Endodermal cell (in vitro differentiated cells): ENCODE measurements at regions not wholly inside any gene's neighbourhood (a gene's known extent, or its start where the extent isn't known, plus 50 kb on each side); places are given as distances from the start of the nearest gene placed in this dataset.

Source experiments
- DNase-seq: peaks from one replicate; pipeline ENCODE4 v3.0.0-alpha.2; 2017
- H3K27ac ChIP-seq: 2 replicates; pipeline ENCODE4 v1.5.1; 2013; ENCODE audit warnings: mild to moderate bottlenecking, low read depth, low read length, moderate library complexity
- H3K27me3 ChIP-seq: 2 replicates; pipeline ENCODE4 v1.6.1; 2013; ENCODE audit warnings: mild to moderate bottlenecking, low read length, moderate library complexity; ENCODE audit not compliant: insufficient read depth, control insufficient read depth, poor library complexity, severe bottlenecking
- H3K36me3 ChIP-seq: 2 replicates; pipeline ENCODE4 v1.7.0; 2013; ENCODE audit warnings: mild to moderate bottlenecking, low read length, moderate library complexity; ENCODE audit not compliant: control insufficient read depth, insufficient read depth
- H3K4me1 ChIP-seq: one replicate; pipeline ENCODE4 v1.7.0; 2013; ENCODE audit warnings: low read length; ENCODE audit not compliant: control insufficient read depth, insufficient read depth
- H3K4me3 ChIP-seq: 2 replicates; pipeline ENCODE4 v1.5.1; 2013; ENCODE audit warnings: mild to moderate bottlenecking, low read length, moderate library complexity
- H3K9ac ChIP-seq: 2 replicates; pipeline ENCODE4 v1.6.1; 2013; ENCODE audit warnings: mild to moderate bottlenecking, low read length, moderate library complexity; ENCODE audit not compliant: poor library complexity, severe bottlenecking; ENCODE audit errors: extremely low read depth
- H3K9me3 ChIP-seq: 2 replicates; pipeline ENCODE4 v1.6.1; 2013; ENCODE audit warnings: mild to moderate bottlenecking, low read length, moderate library complexity; ENCODE audit not compliant: control insufficient read depth
- H3K27ac Mint-ChIP-seq: 2 replicates; pipeline ENCODE4 v1.8.0; 2020; ENCODE audit warnings: mixed read lengths
- H3K27me3 Mint-ChIP-seq: 2 replicates; pipeline ENCODE4 v1.8.0; 2021; ENCODE audit warnings: mild to moderate bottlenecking, mixed read lengths; ENCODE audit not compliant: insufficient read depth
- H3K36me3 Mint-ChIP-seq: 2 replicates; pipeline ENCODE4 v1.8.0; 2020; ENCODE audit warnings: low read depth, mixed read lengths
- H3K4me1 Mint-ChIP-seq: 2 replicates; pipeline ENCODE4 v1.8.0; 2020; ENCODE audit warnings: mixed read lengths
- H3K4me3 Mint-ChIP-seq: 2 replicates; pipeline ENCODE4 v1.8.0; 2020; ENCODE audit warnings: mild to moderate bottlenecking, moderate library complexity, mixed read lengths
- H3K9me3 Mint-ChIP-seq: 2 replicates; pipeline ENCODE4 v1.8.0; 2020; ENCODE audit warnings: mild to moderate bottlenecking, mixed read lengths
- WGBS, 2 experiments: methylation state at CpG; one replicate each; pipeline versions ENCODE4 v1.1.5 to v1.1.7; 2013; ENCODE audit warnings: missing lambda C conversion rate in 2 of 2, mixed read lengths in 1 of 2; ENCODE audit not compliant: insufficient coverage in 1 of 2, insufficient read length in 1 of 2; 5-methylcytosine and 5-hydroxymethylcytosine counted together
- TF ChIP-seq, protein P1 (sequence below): fragments of 200-600 bp; sonication (generic); conservative IDR thresholded peaks from 2 replicates; pipeline ENCODE4 v1.5.0; 2021; ENCODE audit warnings: antibody characterized with exemption, mild to moderate bottlenecking

DNA sequence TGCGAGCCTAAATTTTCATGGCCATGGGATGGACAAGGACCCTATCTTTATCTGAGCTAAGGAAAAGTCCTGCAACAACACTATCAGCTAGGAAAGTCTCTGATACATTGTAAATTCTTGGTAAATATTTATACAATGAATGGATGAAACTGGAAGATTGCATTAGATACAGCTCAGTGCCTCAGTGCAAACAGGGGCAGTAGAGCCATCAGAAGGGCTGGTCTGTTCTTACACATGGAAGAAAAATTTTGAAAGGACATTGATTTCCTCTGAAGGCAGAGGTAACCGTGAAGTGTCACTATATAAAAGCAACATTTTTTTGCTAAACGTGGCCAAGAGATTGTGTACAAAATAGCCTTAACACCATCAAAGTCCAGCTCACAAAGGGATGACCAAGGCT is 153.2 kb upstream of the GADL1 start:
- H3K27me3 Mint-ChIP-seq, result peaks cover 4% of the 10 kb centered on the region
- no peak overlapping the region for H3K27ac ChIP-seq
- H3K36me3 ChIP-seq, result no peaks in the 10 kb centered on the region
- H3K4me1 Mint-ChIP-seq, result no peaks in the 10 kb centered on the region
- no peak for DNase-seq
- no peaks in the 10 kb centered on the region for H3K27me3 ChIP-seq
- TF ChIP-seq, protein P1, sequence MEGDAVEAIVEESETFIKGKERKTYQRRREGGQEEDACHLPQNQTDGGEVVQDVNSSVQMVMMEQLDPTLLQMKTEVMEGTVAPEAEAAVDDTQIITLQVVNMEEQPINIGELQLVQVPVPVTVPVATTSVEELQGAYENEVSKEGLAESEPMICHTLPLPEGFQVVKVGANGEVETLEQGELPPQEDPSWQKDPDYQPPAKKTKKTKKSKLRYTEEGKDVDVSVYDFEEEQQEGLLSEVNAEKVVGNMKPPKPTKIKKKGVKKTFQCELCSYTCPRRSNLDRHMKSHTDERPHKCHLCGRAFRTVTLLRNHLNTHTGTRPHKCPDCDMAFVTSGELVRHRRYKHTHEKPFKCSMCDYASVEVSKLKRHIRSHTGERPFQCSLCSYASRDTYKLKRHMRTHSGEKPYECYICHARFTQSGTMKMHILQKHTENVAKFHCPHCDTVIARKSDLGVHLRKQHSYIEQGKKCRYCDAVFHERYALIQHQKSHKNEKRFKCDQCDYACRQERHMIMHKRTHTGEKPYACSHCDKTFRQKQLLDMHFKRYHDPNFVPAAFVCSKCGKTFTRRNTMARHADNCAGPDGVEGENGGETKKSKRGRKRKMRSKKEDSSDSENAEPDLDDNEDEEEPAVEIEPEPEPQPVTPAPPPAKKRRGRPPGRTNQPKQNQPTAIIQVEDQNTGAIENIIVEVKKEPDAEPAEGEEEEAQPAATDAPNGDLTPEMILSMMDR, result no peak
- no peaks in the 10 kb centered on the region for H3K36me3 Mint-ChIP-seq
- 94 to 100% methylated on average over 1 to 3 of the region's 3 CpGs for WGBS, 2 experiments
- no peaks in the 10 kb centered on the region for H3K4me1 ChIP-seq
- peaks cover 14% of the 10 kb centered on the region for H3K9me3 ChIP-seq
- no peak overlapping the region for H3K27ac Mint-ChIP-seq
- no peak overlapping the region for H3K4me3 Mint-ChIP-seq
- no peak overlapping the region for H3K4me3 ChIP-seq
- H3K9me3 Mint-ChIP-seq, result peaks cover 19% of the 10 kb centered on the region
- H3K9ac ChIP-seq, result no peak overlapping the region

GRCh38 chr3:31048143-31048542 is 153.7 kb upstream of the GADL1 start:
- no peak for DNase-seq
- Histone ChIP-seq H3K27me3 (no peaks in the 10 kb centered on the region), H3K4me3 (no peak overlapping the region), H3K9me3 (peaks cover 9% of the 10 kb centered on the region), H3K9ac (no peak overlapping the region), H3K36me3 (no peaks in the 10 kb centered on the region), H3K4me1 (no peaks in the 10 kb centered on the region), H3K27ac (no peak overlapping the region)
- Mint-ChIP-seq H3K4me3 (no peak overlapping the region), H3K36me3 (no peaks in the 10 kb centered on the region), H3K27ac (no peak overlapping the region), H3K4me1 (no peaks in the 10 kb centered on the region), H3K9me3 (peaks cover 18% of the 10 kb centered on the region), H3K27me3 (peaks cover 4% of the 10 kb centered on the region)
- WGBS, 2 experiments, result 80 to 95% methylated on average over 1 to 2 of the region's 2 CpGs
- TF ChIP-seq, protein P1, result no peak

DNA sequence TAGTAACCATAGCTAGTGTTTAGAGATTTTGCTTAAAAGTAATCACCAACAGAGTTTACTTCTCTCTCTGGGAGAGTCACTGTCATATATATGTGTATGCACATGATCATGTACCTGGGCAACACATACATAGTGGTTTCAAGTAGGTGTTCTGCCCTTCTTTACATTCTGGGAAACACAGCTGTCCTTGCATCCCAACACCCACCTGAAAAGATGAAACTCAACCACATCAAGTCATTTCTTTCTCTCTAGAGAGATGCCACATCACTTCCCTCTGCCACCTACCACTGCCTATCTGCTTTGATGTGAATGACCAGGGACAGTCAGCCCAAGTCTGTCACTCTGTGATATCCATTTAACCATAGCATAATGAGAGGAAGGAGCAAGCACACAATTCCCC is 155.8 kb upstream of the GADL1 start:
- DNase-seq, result no peak
- Mint-ChIP-seq H3K9me3 (peaks cover 10% of the 10 kb centered on the region), H3K36me3 (no peaks in the 10 kb centered on the region), H3K4me3 (no peak overlapping the region), H3K27me3 (peaks cover 4% of the 10 kb centered on the region), H3K27ac (no peak overlapping the region), H3K4me1 (no peaks in the 10 kb centered on the region)
- Histone ChIP-seq H3K27ac (no peak overlapping the region), H3K9ac (no peak overlapping the region), H3K27me3 (no peaks in the 10 kb centered on the region), H3K36me3 (no peaks in the 10 kb centered on the region), H3K9me3 (peaks cover 4% of the 10 kb centered on the region), H3K4me1 (no peaks in the 10 kb centered on the region), H3K4me3 (no peak overlapping the region)
- TF ChIP-seq, protein P1, result no peak
